HG03439 (cell line): ENCODE measurements at regions not wholly inside any gene's neighbourhood (a gene's known extent, or its start where the extent isn't known, plus 50 kb on each side); places are given as distances from the start of the nearest gene placed in this dataset.
"Not testable (repeated sequence)": the region's sequence is repeated elsewhere in the genome, so short reads cannot be mapped to it uniquely, and the experiment has no call there.

Source experiments
- ATAC-seq: cut with Tn5 transposase; IDR thresholded peaks from one replicate; pipeline ENCODE4 v1.9.1; 2021; ENCODE audit warnings: mild to moderate bottlenecking, moderate library complexity; ENCODE audit not compliant: unreplicated experiment

DNA sequence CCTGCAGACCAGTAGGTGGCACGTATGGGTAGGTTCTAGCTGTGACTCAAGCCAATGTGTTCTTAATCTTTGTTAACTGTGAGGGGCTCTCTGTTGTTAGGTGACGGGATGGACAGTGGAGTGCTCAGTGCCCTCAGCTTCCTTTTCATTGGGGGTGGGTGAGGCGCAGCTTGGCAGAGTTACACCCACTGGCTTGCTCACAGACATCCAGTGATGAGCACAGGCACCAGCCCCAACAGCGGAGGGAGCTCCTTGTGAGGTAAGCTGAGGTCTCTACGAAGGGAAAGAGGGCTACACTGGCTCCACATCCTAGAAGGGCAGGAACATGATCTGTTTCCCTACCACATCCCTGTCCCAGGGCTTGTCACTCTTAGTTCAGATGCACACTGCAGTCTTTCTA lies 871.3 kb downstream of the LRRIQ3 start:
- ATAC-seq = no peak

DNA sequence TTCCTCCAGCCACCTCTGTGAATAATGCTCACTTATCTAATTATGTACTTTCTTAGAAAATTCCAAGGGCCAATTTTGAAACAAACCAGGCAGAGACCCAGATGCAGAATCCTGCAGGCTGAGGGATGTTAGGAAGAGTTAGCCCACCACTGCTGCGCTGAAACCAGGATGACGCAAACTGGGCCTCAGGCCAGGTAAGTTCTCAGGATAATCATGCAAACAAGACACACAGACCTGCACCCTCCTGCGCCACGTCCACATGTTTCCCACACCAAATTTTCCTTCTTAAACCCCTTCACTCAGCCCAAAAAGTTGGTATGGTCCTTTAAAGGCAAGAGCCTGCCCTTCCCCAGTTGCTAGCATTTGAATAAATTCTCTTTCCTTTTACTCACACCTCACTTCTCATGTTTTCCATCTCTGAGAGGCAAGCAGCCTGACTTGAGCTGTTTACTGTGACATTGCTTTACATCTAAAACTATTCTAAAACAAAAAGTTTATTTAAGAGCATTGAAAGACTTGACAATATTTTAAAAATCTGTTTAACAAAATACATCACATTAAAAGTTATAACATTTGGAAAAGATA lies 887.1 kb downstream of the LRRIQ3 start:
- no peak for ATAC-seq

DNA sequence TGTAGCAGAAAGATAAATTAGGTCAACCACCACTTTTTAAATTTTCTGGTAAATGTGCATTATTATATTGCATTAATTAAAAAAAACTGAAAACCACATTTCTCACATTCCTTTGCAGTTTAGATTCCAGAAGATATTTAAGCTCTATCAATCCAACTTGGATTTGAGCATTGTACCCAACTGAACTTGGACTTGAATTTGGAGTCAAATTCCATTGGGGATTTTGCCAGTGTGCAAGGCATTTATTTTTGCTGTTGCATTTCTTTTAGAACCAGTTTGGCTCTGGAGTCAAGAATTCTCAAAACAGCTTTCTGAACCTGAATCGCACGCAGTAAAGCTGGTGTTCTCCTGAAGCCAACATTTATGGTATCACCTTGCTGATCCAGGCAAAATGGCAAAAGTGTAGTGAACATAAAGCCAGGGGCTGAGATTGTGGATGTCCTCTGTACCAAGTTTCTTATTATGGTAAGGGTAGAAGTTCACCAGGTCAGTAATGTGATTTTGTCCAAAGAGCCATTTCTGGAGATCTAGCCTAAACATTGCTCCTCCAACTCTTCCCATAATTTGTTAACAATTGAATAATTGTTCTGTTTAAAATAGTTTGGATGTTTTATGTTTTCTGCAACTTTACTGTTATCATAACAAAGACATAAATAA lies 890.9 kb downstream of the LRRIQ3 start:
- no peak for ATAC-seq

DNA sequence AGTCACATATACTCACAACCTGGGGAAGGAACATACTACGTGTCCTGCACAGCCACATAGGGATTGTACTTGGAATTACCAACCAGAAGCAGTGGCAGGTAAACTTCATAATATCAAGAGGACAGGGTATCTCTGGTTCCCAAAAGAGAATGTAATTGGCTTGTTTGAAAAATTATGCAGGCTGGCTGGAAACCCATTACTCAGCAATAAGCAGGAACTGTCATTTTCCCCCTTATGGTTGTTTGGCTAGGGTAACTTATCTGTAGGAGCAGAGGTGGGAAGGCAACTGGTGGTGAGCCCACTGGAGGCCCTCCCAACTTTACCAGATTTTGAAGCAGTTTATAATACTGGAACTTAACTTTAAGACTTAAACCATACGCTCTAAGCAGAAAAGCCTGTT lies 924.1 kb downstream of the LRRIQ3 start:
- ATAC-seq = no peak

DNA sequence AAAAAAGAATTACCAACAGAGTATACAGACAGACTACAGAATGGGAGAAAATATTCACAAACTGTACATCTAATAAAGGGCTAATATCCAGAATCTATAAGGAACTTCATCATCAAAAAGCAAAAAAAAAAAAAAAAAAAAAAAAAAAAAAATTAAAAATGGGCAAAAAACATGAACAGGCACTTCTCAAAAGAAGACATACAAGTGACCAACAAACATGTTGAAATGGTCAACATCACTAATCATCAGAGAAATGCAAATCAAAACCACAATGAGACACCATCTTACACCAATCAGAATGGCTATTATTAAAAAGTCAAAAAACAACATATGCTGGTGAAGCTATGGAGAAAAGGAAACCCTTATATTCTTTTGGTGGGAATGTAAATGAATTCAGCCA lies 952.8 kb downstream of the LRRIQ3 start:
- ATAC-seq = not testable (repeated sequence)

DNA sequence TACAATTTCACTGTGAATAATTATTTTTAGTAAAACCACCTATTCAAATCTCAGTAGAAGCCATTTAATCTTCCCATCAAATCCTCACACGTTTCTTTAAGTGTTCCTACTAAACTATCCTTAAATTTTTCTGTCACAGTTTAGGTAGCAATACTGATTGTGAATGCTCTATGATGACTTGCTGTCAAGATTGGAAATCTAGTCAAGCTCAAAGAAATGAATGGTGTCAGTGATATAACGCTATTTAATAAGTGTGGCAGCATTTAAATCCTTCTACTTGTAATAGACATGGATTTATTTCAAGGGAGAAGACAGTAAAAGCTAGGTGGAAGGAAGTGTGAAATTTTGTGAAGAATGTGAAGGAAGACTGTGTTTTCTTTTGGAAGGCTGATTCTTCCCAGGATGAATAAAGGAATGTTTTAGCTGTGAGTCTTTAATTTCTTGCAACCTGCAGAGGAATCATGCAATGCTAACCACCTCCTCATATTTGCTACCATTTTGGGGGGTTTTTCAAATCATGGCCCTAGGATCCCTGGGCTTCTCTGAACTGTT lies 936.7 kb upstream of the NEGR1 start:
- no peak for ATAC-seq

DNA sequence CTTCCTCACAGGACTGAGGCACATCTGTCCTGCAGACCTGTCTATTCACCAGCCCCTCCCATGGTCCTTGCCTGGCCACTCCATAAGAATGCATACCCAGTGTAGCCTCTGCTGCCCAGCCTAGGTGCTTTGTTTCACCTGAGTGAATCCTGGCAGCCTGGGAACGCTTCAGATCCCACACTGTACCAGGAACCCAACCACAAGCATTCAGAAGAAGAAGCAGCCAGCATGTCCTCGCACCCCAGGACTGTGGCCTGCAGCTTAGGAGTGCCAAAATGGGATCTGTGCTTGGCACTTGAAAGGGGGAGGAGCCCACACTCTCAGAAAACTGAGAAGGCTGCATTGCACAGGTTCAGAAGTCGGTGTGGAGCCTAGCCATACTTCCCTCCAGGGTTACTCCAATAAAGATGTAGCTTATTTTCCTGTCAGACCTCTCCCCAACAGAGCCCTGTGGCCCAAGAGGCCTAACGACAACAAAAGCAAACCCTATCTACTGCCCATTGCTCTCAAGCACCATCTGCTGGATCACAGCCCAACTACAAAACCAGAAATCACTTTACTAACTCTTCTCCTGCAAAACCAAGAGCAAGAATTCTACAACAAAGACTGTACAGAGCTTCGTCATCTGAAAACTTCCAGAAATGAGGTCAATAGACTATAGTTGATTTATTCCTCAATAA lies 923.1 kb upstream of the NEGR1 start:
- no peak for ATAC-seq

DNA sequence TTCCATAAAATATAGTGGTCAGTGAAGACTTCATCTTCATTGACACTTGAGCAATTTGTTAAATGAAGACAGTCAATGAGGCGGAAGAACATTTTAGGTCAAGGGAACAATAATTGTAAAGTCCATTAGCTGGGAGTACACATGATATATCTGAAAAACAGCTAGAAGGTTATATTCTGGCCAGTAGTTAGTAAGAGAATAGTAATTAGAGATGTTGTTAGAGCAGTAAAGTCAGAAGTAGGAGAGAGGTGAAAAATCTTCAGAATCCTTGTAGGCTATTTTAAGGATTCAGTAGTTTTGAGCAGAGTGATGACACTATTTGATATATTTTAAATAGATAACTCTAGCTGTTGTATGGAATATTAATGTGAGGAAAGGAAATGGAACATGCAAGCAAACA lies 915.6 kb upstream of the NEGR1 start:
- no peak for ATAC-seq

DNA sequence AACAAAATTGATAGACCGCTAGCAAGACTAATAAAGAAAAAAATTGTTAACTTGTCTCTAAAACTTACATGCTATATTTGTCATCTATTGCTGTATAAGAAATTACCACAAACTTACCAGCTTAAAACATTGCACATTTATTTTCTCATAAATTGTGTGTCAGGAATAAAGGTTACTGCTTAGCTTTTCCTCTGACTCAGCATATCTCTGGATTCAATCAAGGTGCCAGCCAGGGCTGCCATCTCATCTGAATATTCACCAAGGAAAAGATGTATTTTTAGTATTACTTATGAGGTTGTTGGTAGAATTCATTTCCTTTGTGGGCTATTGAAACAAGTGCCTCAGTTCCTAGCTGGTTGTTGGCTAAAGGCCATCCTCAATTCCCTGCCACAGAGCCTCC lies 912.6 kb upstream of the NEGR1 start:
- ATAC-seq = no peak

DNA sequence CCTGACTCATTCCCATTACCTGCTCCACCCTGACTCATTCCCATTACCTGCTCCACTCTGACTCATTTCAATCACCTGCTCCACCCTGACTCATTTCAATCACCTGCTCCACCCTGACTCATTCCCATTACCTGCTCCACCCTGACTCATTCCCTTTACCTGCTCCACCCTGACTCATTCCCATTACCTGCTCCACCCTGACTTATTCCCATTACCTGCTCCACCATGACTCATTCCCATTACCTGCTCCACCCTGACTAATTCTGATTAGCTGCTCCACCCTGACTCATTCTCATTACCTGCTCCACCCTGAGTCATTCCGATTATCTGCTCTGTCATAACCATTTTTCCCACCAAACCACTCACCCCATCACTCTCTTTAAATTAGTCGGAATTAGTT lies 901.2 kb upstream of the NEGR1 start:
- ATAC-seq = not testable (repeated sequence)

DNA sequence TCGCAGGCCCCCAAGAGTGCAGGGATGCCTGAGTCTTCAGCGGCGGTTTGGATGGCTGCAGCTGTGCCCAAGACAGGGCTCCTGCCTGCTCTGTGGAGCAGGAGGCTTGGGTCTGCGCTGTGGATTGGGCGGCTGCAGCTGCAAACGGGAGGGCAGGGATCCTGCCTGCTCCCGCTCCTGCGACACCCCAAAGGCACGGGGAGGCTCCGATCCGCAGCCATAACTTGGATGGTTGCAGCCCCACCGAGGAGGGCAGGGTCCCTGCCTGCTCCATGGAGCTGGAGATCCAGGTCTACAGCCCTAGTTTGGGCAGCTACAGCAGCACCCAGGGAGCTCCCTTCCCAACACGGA lies 898.8 kb upstream of the NEGR1 start:
- no peak for ATAC-seq

DNA sequence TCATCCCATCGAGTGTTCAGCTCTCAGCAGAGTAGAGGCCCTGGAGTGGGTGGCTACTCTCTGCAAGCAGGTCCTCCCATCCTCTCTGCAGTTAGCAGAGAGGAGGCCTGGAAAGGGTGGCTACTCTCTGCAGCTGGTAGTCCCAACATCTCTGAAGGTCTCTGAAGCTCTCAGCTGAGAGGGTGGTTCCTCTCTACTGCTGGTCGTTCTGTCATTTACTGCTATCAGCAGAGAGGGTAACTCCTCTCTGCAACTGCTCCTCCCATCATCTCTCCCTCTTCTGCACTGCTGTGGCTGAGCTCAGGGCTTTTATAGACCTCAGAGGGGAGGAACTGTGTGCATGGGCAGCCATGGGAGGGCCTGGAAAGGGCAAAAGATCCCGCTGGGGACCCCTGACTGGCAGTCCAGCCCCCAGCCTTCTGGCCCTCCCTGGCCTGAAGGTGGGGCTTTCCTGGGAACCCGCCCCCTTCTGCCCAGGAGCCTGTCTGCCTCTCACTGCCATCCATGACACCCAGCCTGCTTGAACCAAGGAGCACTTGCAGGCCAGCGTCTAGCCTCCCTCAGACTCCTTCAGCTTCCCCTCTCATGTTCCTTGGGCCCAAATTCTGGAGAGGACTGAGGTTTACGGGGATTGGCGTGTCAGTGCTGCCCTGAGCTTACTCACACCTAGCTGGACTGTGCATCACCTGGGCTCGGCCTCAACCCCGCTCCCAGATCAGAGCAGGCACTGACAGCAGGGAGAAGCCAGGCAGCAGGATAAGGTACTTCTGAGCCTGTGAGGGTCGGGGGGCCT lies 898.3 kb upstream of the NEGR1 start:
- ATAC-seq = no peak

DNA sequence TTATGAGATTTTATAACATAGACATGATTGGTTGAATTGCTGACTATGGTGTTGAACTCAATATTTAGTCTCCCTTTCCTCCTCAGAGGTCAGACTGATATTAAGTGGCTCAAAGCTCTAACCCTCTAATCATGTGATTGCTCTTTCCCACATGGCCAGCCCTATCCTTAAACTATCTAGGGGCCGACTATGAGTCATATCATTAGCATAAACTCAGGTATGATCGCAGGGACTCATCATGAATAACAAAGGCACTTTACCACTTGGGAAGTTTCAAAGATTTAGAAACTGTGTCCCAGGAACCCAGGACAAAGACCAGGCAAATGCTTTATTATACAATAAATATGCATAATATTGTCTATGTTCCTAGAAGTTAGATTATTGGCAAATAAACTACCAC lies 894.6 kb upstream of the NEGR1 start:
- ATAC-seq = no peak

DNA sequence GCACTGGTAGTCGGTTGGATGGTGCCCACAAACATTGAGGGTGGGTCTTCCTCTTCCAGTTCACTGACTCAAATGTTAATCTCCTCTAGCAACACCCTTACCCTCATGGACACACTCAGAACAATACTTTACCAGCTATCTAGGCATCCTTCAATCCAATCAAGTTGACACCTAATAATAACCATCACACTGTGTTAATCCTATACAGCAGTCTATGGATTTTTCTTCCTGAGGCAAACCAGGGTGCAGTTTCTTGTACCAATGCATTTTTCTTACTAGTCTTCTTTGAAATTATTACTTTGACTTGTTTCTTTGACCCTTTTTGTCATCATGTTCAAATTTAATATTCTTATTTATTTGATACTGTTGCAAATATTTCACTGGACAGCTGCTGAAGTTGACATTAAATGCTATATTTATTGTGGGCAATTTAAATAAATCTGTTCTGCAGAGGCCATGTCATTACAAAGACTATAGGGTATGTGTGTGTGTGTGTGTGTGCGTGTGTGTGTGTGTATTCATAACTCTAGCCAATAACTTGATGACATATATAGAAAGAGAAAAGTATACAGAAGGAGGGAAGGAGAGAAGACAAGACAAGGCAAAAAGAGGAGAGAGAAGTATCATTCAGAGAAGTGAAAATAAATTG lies 884.8 kb upstream of the NEGR1 start:
- no peak for ATAC-seq

DNA sequence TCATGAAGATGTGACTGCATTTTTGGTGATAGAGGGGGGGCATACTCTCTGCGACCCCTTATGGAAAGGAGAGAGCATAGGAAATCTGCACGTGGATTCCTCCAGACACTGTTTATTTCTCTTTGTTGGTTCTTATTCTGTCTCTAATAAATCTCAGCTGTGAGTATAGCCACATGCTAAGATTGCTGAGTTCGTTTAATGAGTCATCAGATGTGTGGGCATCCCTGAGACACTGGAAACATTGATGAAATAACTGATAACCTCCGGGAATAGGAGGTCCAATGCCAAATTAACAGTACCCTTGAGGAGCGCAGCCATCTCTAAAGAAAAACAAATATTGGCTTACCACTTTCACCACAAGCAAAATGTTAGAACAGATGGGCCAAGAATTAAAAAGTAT lies 880.2 kb upstream of the NEGR1 start:
- ATAC-seq = no peak

DNA sequence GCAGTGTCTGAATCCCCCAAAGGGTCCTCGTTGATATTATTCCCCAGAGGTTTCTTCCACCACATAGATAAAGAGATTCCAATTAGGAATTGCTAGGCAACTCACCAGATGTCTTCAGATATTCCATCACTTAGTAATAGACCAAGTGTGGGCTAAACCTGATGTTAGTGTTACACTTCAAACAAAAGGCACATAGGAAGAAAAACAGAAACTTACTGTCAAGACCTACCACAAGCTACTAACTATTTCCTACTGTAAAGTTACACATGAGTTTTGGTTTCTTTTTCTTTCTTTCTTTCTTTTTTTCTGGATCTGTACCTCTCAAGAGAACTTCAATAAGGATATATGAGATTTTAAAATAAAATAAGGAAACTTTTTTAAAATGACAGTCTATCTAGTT lies 879.1 kb upstream of the NEGR1 start:
- ATAC-seq = no peak

DNA sequence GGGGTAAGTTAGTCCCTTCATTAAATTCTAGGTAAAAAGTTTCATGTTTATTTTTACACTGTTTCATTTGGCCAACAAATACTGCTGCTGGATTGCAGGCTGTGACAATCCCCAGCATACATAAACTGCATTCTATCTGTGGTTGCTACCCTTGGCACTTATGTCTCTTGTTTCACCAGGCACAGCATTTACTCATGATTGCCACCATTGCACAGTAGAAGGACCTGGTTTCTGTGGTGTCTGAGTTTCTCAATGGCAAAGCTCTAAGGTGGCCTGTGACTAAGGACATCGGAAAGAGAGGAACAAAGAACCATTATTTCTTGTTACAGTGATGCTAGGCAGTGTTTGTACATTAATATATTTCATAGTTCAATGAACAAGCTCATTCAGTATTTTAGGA lies 878.4 kb upstream of the NEGR1 start:
- no peak for ATAC-seq

DNA sequence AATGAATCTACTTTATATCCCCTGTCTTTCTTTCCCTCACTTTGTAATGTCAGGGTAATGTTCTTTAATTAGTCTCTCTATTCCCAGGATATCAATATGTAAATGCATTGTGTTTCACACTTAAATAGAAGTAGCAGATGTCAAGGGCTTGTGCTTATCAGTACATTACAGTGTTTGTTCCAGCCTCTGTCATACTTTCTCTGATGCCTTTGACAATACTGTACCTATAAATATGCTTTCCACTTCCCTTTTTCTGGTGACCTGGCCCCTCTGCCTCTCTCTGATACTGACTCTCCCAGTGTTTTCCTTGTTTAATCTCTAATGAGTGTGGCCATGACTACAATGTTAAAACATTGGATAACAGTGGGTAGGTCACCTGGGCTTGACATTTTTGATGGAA lies 862.0 kb upstream of the NEGR1 start:
- ATAC-seq = no peak

DNA sequence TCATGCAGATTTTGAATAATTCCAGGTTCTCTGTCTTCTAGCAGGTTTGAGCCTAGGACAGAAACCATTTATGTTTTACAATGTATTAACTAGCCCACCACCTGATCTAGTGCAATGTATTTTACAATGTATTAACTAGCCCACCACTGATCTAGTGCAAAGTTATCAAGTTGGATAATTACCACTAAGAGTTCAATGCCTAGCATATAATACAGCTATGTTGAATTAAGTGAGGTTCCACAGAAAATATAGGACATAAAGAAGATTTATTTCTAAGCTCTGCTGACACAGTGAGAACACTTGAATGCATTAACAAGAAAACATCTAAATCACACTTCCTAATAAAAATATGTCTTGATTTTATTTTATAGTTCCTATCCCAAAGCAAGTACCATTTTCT lies 854.6 kb upstream of the NEGR1 start:
- no peak for ATAC-seq

DNA sequence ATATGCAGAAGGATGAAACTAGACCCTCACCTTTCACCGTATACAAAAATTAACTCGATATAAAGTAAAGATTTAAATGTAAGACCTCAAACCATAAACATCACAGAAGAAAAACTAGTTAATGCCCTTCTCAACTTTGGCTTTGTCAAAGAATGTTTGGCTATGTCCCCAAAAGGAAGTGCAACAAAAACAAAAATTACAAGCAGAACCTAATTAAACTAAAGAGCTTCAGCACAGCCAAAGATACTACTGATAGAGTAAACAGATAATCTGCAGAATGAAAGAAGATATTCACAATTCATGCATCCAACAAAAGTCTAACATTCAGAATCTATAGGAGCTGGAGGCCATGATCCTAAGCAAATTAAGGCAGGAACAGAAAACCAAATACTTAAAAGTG lies 824.6 kb upstream of the NEGR1 start:
- ATAC-seq = no peak

DNA sequence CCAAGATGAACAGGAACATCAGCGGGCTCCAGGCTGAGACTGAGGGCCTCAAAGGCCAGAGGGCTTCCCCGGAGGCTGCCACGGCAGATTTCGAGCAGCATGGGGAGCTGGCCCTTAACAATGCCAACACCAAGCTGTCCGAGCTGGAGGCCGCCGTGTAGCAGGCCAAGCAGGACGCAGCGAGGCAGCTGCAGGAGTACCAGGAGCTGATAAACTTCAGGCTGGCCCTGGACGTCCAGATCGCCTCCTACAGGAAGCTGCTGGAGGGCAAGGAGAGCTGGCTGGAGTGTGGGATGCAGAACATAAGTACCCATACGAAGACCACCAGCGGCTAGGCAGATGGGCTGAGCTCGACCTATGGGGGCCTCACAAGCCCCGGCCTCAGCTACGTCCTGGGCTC lies 823.4 kb upstream of the NEGR1 start:
- no peak for ATAC-seq
